22Rv1 (cell line): ENCODE measurements at regions not wholly inside any gene's neighbourhood (a gene's known extent, or its start where the extent isn't known, plus 50 kb on each side); places are given as distances from the start of the nearest gene placed in this dataset.

Experiments used
- H3K27ac ChIP-seq: fragments of 450-650 bp; 2 replicates; pipeline ENCODE4 v1.5.1; 2017
- CTCF ChIP-seq: fragments of 450-650 bp; IDR thresholded peaks from 2 replicates; pipeline ENCODE4 v1.5.1; 2017; ENCODE audit warnings: mild to moderate bottlenecking
- ZFX ChIP-seq: fragments of 450-650 bp; IDR thresholded peaks from 2 replicates; pipeline ENCODE4 v1.6.1; 2017; ENCODE audit warnings: antibody characterized with exemption, borderline replicate concordance

GRCh38 chr13:99132295-99132835 lies 68.3 kb upstream of the UBAC2 start:
- H3K27ac ChIP-seq = no peak overlapping the region

GRCh38 chr13:99133230-99133629 lies 67.4 kb upstream of the UBAC2 start:
- no peak overlapping the region for H3K27ac ChIP-seq
- TF ChIP-seq ZFX (no peak), CTCF (no peak)

More at GRCh38 chr13:99132295-99132835, 68.3 kb upstream of the UBAC2 start:
- TF ChIP-seq ZFX = no peak
- no peak for TF ChIP-seq CTCF

- no peak overlapping the region for H3K27ac ChIP-seq
- TF ChIP-seq CTCF (no peak), ZFX (no peak)
Observed at GRCh38 chr13:99133848-99134247, 66.8 kb upstream of the UBAC2 start.

GRCh38 chr13:99135591-99135990 lies 65.1 kb upstream of the UBAC2 start:
- no peak for TF ChIP-seq CTCF
- TF ChIP-seq ZFX = no peak
- no peak overlapping the region for H3K27ac ChIP-seq

GRCh38 chr13:99136427-99136954 lies 64.2 kb upstream of the UBAC2 start:
- no peak for TF ChIP-seq CTCF
- TF ChIP-seq ZFX = no peak
- no peak overlapping the region for H3K27ac ChIP-seq

GRCh38 chr13:99140831-99141230 lies 59.8 kb upstream of the UBAC2 start:
- H3K27ac ChIP-seq = no peak overlapping the region
- TF ChIP-seq CTCF (no peak), ZFX (no peak)

- no peak overlapping the region for H3K27ac ChIP-seq
- TF ChIP-seq CTCF (no peak), ZFX (no peak)
Observed at GRCh38 chr13:99143904-99144303, 56.8 kb upstream of the UBAC2 start.
